ENCODE measurements at regions not wholly inside any gene's neighbourhood (a gene's known extent, or its start where the extent isn't known, plus 50 kb on each side); places are given as distances from the start of the nearest gene placed in this dataset.
"Not testable (repeated sequence)": the region's sequence is repeated elsewhere in the genome, so short reads cannot be mapped to it uniquely, and the experiment has no call there.

GRCh38 chr12:91721023-91721422, 424.6 kb downstream of the BTG1 start:
- H3K4me1 ChIP-seq: peaks cover 10% of the 10 kb centered on the region
- no peak for DNase-seq
- H3K27me3 ChIP-seq: no peaks in the 10 kb centered on the region
- no peaks in the 10 kb centered on the region for H3K9me3 ChIP-seq
- no peak overlapping the region for H3K4me3 ChIP-seq (ENCODE audit: low read depth, low read length)
- H3K36me3 ChIP-seq: no peaks in the 10 kb centered on the region
- TF ChIP-seq CTCF (IDR thresholded peaks at IDR 0.05; ENCODE audit: low read depth, low read length): no peak

- no peaks in the 10 kb centered on the region for H3K9me3 ChIP-seq
- no peak for DNase-seq
- peaks cover 11% of the 10 kb centered on the region for H3K4me1 ChIP-seq
- no peak overlapping the region for H3K4me3 ChIP-seq (ENCODE audit: low read depth, low read length)
- H3K27me3 ChIP-seq: no peaks in the 10 kb centered on the region
- TF ChIP-seq CTCF (IDR thresholded peaks at IDR 0.05; ENCODE audit: low read depth, low read length): no peak
- no peaks in the 10 kb centered on the region for H3K36me3 ChIP-seq
Measured at GRCh38 chr12:91718326-91718725, 427.3 kb downstream of the BTG1 start.

- H3K27me3 ChIP-seq: no peaks in the 10 kb centered on the region
- no peak for DNase-seq
- H3K9me3 ChIP-seq: no peaks in the 10 kb centered on the region
- H3K4me3 ChIP-seq (ENCODE audit: low read depth, low read length): no peak overlapping the region
- no peaks in the 10 kb centered on the region for H3K36me3 ChIP-seq
- TF ChIP-seq CTCF (IDR thresholded peaks at IDR 0.05; ENCODE audit: low read depth, low read length): no peak
- peaks cover 11% of the 10 kb centered on the region for H3K4me1 ChIP-seq
Measured at GRCh38 chr12:91717804-91718203, 427.8 kb downstream of the BTG1 start.

- not testable (repeated sequence) for H3K4me1 ChIP-seq; H3K36me3 ChIP-seq; H3K4me3 ChIP-seq (ENCODE audit: low read depth, low read length); H3K27me3 ChIP-seq; H3K9me3 ChIP-seq; DNase-seq
Measured at GRCh38 chr12:91711925-91712324, 433.7 kb downstream of the BTG1 start.

GRCh38 chr12:91706466-91706865, 439.2 kb downstream of the BTG1 start:
- Histone ChIP-seq H3K4me1 (peaks cover 11% of the 10 kb centered on the region), H3K9me3 (no peaks in the 10 kb centered on the region), H3K36me3 (no peaks in the 10 kb centered on the region), H3K4me3 (ENCODE audit: low read depth, low read length) (no peak overlapping the region), H3K27me3 (no peaks in the 10 kb centered on the region)
- no peak for TF ChIP-seq CTCF (IDR thresholded peaks at IDR 0.05; ENCODE audit: low read depth, low read length)
- no peak for DNase-seq

GRCh38 chr12:91704446-91704845, 441.2 kb downstream of the BTG1 start:
- Histone ChIP-seq H3K36me3 (no peaks in the 10 kb centered on the region), H3K4me1 (peaks cover 11% of the 10 kb centered on the region), H3K9me3 (no peaks in the 10 kb centered on the region), H3K4me3 (ENCODE audit: low read depth, low read length) (no peak overlapping the region), H3K27me3 (no peaks in the 10 kb centered on the region)
- TF ChIP-seq CTCF (IDR thresholded peaks at IDR 0.05; ENCODE audit: low read depth, low read length): no peak
- DNase-seq: no peak

Data from BE2C (cell line).